ENCODE measurements at regions not wholly inside any gene's neighbourhood (a gene's known extent, or its start where the extent isn't known, plus 50 kb on each side); places are given as distances from the start of the nearest gene placed in this dataset.

DNA sequence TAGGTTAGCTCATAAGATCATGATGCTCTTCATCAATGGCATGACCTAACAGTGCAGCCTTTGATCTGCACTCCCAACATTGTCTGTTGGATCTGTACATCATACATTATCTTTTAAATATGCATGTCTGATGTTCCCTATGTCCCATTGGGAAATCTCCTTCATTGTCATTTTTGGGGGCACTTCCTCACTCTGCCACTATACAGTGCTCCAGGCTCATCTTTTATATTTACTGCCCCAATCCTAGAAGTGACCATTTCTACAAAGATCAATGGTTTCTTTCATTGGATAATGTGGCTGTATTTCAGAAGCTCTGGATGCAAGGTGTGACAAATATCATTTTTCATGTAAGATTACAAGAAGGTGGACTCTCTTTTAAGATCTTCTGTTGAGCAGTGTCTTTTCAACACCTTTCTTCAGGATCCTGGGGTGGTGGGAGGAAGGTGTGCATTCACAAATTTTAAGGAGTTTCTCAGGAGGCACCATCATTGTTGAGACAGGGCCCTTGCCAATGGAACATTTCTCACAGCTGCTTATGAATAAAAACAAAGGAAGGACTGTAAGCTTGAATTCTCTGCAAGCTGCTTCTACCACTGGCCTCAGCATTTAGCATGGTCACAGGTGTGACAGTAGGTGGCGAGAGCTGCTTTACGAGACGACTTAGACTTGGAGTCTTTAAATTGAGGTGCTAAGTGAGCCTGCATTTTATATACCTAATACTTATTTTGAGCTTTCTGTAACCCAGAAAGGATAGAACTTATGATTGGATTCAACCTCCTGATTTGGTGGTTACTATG is 403.0 kb downstream of the LMO7 start:
- DNase-seq = no peak

GRCh38 chr13:76036176-76036575 is 400.0 kb downstream of the LMO7 start:
- no peak for DNase-seq

- no peak for DNase-seq
Measured at GRCh38 chr13:76035711-76036110, 399.6 kb downstream of the LMO7 start.

- DNase-seq = no peak
Measured at GRCh38 chr13:76029706-76030105, 393.6 kb downstream of the LMO7 start.

DNA sequence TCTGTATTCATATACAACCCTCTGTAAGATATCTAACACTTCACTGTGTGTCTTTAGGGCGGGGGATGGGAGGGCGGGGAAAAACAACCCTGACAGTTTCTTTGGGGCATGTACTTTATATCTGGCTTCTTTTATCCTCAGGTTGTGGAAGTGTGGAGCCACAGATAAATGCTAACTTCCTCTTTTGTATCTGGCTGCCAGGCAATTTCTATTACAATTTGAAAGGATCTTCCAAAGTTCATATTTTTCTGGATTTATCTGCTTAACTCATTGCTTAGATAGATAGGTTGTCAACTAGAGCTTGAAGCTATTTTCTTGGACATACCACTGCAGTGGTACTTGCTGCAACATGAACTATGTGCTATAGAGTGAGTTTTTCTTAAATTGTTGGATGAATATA is 393.0 kb downstream of the LMO7 start:
- no peak for DNase-seq

DNA sequence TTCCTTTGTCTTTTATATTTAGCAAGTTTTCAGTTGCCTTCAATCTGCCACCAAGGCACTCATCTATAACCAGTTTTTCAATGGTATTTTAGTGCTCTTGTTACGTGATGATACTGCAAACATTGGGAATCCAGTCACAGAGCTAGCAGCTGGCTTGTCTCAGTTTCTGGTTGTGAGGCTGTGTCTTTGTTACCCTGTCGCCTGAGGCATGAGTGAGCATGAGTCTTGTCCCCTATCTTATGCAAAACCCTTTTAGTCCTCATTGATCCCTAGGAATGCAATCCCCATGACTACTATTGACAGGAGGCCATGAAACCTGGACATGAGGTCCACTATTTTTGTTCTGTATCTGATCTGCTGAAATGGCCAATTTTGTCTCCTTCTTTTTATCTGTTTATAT is 391.0 kb downstream of the LMO7 start:
- no peak for DNase-seq

DNA sequence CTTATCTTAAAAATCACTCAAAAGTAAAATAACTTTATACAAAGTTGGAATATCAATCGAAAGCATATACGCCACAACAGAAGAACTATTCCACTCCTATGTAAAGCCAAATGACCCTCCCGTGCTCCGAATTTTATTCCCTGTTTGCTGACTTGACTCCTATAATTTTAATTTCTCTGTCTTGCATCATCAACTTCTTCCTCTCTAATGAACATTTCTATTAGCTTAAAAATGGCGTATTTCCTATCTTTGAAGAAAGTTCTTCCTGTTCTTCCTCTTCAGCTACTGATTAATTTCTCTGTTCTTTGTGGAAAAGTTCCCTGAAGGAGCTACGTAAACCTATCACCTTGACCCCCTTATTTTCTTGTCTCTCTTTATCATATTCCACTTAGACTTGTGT is 389.3 kb downstream of the LMO7 start:
- DNase-seq = no peak

- DNase-seq = no peak
Measured at GRCh38 chr13:76024151-76024550, 388.0 kb downstream of the LMO7 start.

DNA sequence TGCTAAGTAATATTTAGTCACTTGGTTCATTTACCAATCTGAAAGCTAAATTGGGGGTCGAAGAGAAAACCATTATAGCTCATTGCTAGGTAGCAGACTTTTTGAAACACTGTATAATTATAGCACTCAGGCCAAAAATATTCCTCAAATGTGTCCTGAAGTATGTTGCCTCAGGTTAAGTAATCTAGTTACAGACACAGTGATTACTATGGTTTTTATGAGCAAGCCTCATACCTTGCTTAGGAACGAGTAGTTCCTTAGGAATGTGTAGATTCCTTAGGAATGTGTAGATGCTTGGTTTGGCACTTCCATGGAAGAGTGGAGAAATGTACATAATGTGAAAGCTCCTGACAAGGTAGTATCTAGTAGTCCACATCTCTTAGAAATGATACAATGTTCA is 387.5 kb downstream of the LMO7 start:
- DNase-seq = no peak

DNA sequence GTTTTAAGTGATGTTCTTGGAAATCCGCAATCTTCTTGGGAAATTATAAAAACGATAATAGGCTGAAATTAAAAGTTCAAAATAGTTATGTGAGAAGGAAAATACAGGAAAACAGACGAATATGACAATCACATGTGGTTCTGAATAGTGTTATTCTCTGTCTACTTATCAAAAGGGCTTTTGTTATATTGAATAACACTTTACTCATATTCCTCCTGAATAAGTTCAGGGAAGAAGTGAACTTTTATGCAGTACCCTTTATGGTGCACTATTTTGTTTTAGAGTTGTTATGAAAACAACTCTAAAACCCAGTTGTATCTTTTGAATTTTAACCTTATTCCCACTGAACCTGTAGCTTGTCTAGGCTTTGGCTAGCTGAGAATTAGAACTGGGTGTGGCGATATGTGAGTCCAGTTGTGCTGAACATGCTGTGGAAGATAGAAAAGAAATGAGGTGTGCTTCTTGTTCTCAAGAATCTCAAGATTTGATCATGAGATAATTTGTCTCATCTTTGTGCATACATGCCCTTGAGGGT is 384.4 kb downstream of the LMO7 start:
- no peak for DNase-seq

- DNase-seq = no peak
Measured at GRCh38 chr13:76019421-76020044, 383.4 kb downstream of the LMO7 start.

DNA sequence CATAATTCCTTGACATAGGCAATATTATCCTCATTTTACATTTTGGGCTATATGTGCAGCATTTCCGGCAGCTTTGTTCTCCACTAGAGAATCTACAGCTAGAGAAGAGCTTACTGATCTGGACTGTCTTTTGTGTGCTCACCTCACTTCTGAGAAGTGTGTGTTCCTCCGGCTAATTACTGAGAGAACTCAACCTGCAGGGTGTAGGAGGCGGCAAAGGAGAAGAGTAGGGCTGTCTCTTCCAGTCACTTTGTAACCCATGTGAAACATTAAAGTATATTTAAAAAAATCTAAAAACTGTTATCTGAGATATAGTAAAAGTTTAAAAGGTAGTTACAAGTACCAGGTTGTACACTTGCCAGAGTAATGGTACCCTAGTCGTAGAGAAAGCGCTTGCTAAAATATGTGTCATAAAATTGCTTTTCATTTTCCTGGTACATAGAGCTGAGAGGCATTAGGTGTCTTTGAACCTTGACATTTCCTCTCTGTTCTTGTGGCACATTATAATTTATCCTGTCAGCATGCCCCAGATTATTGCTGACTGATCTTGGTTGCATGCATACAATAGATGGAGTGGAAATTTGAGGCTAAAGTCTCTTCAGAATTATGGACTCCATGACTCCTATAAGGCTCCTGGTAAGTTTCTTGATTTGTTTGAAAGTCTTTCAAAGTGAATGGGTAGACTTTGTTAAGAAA is 381.9 kb downstream of the LMO7 start:
- DNase-seq = no peak

- no peak for DNase-seq
Measured at GRCh38 chr13:76016799-76017400, 380.8 kb downstream of the LMO7 start.

- DNase-seq = no peak
Measured at GRCh38 chr13:76014406-76015318, 378.5 kb downstream of the LMO7 start.

- no peak for DNase-seq
Measured at GRCh38 chr13:76012091-76012721, 376.1 kb downstream of the LMO7 start.

GRCh38 chr13:76009267-76009890 is 373.2 kb downstream of the LMO7 start:
- no peak for DNase-seq

DNA sequence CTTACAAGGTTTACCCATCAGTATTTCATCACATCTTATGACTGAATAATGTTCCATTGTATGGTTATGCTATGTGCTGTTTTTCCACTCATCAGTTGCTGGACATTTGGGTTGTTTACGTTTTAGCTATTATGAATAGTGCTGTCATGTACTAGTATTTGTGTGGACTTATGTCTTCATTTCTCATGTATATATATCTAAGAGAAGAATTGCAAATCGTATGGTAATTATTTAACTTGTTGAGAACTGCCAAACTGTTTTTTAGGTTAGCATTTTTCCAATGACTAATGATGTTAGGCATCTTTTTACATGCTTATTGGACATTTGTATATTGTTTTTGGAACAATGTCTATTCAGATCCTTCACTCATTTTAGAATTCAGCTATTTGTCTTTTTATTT is 368.3 kb downstream of the LMO7 start:
- no peak for DNase-seq

GRCh38 chr13:76000131-76000530 is 364.0 kb downstream of the LMO7 start:
- no peak for DNase-seq

DNA sequence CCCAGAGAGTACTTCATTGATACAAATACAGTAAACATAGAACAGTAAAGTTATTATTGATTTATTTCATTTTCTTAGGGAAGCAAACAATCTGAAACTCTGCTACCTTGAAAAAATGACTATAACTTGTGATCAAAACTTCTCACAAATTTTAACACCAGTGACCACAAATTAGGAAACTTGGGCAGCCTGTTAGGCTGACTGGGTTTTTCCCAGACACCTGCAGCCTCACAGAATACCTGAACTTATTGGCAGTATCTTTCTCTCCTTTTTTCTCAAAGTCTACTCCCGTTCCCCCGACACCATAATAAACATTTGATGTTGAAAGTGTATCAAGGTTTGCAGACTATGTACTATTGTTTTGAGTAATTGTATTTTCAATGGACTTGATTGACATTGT is 360.5 kb downstream of the LMO7 start:
- DNase-seq = no peak

- DNase-seq = no peak
Measured at GRCh38 chr13:75995966-75996365, 359.8 kb downstream of the LMO7 start.

DNA sequence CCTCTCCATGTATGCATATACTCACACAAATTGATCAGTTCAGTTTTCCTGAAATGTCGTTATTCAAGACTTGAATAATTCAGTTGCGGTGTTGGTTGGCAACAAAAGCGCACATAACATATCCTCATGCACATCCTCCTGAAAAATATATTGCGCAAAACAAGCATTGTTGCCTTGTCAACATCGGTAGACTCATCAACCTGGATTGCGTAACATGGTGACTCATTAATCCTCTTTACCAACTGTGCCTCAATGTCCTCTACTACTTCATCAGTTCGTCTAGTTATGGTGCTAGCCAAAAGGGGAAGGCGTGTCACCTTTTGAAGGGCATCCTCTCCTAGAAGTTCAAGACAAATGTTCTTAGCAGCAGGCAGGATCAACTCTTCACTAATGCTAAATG is 357.7 kb downstream of the LMO7 start:
- no peak for DNase-seq

All from NCI-H1105 treated with DMSO at 0.1 percent for 48 hours (cell line).